HG03457 (cell line): ENCODE measurements at regions not wholly inside any gene's neighbourhood (a gene's known extent, or its start where the extent isn't known, plus 50 kb on each side); places are given as distances from the start of the nearest gene placed in this dataset.
"Not testable (repeated sequence)": the region's sequence is repeated elsewhere in the genome, so short reads cannot be mapped to it uniquely, and the experiment has no call there.

Experiments
- ATAC-seq: cut with Tn5 transposase; IDR thresholded peaks from one replicate; pipeline ENCODE4 v1.9.1; 2021; ENCODE audit warnings: moderate number of reproducible peaks; ENCODE audit not compliant: unreplicated experiment

DNA sequence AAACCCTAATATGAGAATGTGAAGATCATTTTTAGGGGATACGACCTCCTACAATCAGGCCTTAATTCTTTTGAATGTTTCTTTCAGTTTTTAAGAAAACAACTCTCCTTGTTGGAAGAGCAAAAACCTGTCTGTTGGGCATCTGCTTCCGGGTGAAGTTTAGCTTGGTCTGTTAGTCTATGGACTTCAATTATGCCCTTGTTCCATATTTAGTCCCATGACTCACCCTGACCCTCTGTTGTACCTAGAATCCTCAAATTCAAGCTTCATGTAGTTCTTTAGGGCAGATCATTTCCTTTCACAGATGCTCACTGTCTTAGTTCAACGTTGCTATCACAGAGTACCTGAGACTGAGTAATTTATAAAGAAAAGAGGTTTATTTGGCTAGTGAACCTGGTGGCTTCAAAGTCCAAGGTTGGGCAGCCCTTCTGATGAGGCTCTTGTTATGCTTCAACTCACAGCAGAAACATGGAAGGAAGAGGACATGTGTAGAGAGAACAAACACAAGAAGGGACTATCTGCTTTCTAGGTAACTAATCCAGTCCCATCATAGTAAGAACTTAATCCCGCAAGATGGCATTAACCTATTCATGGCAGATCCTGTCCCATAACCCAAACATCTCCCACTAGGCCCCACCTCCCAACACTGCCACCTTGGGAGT lies 82.5 kb upstream of the SERPINE2 start:
- ATAC-seq, result no peak

DNA sequence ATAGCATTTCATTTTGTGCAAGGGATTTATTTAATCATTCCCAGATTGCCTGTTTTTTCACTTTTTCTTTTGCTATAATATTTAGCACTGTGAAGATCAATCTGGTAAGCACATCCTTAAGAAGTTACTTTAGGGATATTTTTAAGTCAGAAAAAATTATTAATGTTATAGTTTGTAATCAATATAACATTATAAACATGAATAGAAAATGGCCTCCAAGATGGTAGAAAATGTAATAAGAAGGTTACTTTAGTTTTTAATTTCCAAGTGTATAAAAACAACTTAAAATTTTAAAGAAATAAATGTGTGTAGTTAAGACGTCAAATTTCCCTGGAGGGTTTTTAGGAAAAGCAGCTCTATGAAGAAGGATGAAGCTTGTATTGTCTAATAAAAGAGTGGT lies 81.9 kb upstream of the SERPINE2 start:
- no peak for ATAC-seq

DNA sequence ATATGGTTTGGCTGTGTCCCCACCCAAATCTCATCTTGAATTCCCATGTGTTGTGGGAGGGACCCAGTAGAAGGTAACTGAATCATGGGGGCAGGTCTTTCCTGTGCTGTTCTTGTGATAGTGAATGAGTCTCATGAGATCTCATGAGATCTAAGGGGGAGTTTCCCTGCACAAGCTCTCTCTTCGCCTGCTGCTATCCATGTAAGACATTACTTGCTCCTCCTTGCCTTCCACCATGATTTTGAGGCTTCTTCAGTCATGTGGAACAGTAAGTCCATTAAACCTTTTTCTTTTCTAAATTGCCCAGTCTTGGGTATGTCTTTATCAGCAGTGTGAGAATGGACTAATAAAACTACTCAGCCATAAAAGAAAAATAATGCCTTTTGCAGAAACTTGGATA lies 80.8 kb upstream of the SERPINE2 start:
- not testable (repeated sequence) for ATAC-seq

DNA sequence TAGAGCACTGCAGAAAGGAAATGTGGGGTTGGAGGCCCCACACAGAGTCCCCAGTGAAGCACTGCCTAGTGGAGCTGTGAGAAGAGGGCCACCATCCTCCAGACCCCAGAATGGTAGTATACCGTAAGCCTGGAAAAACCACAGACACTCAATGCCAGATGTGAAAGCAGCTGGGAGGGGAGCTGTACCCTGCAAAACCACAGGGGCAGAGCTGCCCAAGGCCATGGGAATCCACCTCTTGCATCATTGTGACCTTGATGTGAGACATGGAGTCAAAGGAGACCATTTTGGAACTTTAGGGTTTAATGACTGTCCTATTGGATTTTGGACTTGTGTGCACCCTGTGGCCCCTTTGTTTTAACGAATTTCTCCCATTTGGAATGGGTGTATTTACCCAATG lies 75.3 kb upstream of the SERPINE2 start:
- ATAC-seq, result no peak

DNA sequence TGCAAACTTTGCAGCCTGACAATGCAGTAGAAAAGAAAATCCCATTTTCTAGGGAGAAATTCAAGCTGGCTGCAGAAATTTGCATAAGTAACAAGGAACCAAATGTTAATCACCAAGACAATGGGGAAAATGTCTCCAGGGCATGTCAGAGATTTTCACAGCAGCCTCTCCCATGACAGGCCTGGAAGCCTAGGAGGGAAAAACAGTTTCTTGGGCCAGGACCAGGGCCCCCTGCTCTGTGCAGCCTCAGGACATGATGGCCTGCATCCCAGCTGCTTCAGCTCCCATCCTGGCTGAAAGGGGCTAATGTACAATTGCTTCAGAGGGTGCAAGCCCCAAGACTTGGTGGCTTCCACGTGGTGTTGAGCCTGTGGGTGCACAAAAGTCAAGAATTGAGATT lies 74.8 kb upstream of the SERPINE2 start:
- not testable (repeated sequence) for ATAC-seq

DNA sequence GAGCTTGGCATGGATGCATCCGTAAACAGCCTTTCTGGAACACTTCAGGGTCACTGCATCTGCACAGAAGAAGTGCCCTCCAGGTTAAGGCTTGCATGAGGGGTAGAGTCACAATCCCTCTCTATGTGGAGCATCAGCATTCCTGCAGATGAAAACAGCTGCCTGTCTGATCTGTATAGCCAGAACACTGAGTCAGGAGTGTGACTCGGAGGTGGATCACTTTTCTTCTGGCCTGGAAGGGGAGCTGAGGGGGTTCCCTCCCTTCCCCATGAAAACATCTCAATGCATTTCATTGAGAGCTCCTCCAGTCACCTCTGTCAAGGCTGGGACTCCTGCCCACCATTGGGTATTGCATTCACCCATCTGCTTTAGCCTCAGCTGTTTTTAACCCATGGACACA lies 72.5 kb upstream of the SERPINE2 start:
- no peak for ATAC-seq

DNA sequence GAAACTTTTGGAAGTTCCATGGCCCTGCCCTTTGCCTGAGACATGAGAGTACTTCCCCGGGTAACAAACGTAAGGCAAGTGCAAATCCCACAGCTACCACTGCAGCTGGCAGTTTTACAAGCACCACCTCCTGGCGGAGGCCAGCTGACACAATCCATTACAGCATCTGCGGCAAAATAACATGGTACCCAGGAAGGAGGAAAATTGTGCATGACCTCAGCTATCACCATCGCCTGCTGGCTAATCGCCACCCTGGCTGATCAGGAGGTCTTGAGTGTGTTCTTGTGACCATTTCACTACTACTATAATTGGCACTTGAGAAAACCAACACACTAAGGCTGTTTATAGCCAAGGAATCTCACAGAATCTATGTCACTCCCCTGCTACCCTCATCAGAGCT lies 71.7 kb upstream of the SERPINE2 start:
- no peak for ATAC-seq

DNA sequence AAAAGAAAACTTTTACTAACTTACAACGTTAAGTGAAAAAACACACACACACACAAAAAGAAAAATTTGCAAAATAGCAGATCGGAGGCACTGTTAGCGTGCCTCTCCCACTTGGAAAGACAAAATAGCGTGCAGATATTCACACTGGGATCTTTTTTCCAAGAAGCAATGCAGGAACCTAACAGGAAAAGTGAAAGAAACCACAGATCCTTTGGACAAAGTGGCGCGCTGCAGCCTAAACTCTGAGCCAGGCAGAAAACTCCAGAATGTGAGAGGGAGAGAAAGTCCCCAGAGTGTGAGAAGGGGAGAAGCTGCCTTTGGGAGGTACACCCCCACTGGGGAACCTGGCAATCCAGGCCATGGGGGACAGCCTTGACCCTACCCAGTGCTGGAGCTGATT lies 70.7 kb upstream of the SERPINE2 start:
- ATAC-seq, result no peak

DNA sequence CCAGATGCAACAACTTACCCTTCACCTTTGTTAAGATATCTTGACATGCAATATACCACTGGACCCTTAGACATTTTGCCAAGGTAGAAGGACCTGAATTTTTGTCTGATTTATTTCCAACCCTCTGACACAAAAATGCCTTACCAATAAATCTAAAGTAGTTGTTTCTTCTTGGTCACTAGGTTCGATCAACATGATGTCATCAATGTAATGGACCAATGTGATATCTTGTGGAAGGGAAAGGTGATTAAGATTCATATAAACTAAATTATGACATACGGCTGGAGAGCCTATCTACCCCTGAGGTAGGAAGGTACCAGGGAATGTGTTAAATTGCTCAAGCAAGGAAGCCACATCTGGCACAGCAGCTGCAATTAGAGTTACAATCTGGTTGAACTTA lies 67.7 kb upstream of the SERPINE2 start:
- no peak for ATAC-seq

DNA sequence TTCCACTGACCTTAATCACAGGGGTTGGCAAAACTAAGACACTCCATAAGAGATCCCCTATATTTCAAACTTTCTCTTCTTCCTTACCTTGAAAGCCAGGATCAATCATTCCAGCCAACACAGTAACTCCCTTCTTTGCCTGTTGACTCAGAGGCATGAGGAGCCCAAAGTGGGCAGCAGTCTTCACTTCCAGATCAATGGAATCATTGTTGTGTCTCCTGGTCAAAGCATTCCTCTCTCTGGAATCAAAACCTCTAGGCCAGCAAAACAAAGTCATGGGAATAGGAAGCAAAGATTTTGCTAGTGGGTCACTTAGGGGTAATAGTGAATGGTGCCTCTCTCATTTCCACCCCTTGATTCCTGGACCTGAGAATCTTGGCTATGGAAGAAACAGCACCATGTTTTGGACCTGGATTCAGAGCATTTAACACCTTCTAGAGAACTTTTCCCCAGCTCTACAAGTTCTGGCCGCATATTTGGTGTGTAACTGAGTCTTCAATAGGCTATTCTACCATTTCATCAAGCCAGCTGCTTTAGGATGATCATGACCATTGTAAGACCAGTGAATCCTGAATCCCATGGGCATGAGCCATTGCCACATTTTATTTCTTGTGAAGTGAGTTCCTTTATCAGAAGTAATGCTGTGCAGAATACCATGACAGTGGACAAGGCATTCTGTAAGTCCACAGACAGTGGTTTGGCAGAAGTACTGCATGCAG lies 65.7 kb upstream of the SERPINE2 start:
- ATAC-seq, result no peak

DNA sequence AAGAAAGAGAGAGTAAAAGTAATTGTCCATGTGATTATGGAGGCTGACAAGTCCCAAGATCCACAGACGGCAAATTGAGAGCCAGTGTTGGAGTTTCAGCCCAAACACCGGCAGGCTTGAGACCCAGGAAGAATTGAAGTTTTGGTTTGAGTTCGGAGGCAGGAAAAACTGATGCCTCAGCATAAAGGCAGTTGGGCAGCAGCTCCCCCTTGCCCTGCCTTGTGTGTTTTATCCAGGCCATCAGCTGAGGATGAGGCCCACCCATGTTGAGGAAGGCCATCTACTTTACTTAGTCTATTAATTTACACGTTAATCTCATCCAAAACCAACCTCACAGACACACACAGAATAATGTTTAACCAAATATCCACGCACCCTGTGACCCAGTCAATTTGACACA lies 64.6 kb upstream of the SERPINE2 start:
- ATAC-seq, result no peak

DNA sequence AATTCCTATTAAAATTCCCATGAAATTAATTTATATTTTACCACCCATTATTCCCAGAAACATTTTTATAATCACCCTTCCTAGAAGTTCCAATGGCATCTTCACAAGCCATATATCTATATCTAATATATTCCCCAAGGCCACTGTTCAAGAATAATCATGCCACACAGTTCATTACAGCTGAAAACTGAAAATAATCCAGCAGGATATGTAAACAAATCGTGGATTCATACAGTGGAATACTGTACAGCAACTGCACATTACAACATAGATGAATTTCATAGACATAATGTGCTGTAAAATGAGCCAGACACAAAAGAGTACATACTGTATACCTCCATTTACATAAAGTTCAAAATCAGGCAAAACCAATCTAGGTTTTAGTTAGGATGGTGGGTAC lies 63.9 kb upstream of the SERPINE2 start:
- no peak for ATAC-seq

DNA sequence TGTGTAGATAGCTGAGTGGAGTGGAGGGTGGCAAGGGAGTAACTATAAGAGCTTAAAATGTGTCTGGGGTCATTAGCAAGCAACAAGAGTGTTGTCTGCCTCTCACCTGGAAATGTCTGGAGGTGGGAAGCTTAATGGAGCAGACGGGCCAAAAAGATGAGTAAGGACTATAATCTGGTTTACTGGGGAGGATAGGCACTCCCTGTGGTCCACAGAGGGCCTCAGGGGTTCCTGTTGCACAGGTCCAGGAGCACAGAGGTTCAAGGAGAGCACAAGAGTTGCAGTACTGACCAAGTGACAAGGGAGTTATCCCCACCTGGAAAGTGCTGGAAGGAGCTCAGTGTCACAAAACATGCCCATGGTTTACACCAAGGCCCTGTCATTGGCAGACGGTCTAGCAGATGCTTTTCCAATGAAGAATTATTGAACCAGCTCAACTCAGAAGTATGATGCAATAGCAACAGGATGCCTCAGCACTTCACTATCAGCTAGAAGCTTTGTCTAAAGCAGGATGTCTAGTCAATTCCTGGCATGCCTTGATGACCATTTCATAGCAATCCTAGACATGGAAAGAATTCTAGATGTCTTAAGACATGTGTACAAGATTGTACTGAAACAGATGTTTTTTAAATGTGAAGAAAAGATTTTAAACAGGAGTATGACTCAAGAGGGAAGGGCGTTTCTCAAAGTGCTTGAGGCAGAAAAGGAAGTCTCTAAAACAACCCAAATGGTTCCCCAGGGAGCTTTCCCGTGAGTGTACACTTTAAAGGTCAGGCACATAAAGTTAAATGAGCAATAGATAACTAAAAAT lies 62.9 kb upstream of the SERPINE2 start:
- ATAC-seq, result no peak

DNA sequence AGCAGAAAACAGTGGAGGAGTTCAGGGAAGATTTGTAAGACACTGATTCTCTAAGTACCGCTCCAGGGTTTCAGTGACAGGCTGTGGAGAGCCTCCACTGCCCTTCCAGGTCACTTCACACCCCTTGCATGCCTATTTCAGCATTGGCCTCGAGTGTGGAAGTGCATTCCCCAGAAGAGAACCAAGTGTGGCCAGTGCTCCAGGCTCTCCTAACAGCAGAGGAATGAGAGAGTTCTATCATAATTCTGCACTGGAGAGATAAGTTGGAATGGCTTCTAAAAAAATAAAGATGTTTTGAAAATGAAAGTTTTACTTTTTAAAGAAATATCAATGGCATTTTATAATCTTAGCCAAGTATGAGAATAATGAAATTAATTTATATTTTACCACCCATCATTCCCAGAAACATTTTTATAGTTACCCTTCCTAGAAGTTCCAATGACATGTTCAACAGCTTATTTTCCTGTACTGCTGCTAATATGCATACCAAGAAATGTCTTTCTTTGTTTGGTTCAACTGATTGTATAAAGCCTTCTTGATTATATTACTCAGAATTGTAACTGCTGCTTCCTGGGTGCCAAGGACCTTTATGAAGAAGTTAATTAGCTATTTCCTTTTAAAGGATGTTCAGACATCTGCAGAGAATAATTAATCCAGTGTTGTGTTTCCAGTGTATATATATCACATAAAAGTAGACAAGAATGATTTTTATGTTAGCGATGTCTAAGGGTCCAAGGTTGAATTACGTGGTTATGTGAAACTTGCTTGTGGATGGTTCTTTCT lies 61.0 kb upstream of the SERPINE2 start:
- no peak for ATAC-seq

DNA sequence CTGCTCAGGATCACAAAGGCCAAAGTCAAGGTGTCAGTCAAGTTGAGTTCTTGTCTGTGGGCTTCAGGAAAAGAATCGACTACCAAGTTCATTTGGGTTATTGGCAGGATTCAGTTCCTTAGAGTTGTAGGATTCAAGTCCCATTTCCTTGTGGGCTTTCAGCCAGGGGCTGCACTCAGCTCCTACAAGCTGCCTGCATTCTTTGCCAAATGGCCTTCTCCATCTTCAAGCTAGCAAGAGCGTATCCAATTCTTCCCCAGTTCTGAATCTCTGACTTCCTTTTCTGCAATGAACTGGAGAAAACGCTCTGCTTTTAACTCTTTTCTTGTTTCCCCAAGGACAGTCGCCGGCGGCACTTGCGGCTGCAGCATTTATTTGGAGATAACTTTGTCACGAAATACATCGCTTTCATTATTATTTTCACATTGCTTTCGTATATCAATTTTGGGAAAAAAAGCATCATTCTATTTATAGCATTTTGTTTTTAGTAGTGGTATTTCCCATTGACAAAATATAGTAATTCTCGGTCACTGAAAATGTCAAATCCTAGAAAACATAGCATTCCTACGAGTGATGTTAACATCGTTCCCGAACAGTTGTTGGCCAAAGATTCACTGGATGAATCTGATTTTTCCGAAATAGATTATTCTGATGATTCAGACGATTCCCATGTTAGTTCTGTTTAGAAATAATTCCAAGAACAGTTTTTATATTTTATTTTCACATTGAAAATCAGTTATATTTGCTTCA lies 59.6 kb upstream of the SERPINE2 start:
- no peak for ATAC-seq

DNA sequence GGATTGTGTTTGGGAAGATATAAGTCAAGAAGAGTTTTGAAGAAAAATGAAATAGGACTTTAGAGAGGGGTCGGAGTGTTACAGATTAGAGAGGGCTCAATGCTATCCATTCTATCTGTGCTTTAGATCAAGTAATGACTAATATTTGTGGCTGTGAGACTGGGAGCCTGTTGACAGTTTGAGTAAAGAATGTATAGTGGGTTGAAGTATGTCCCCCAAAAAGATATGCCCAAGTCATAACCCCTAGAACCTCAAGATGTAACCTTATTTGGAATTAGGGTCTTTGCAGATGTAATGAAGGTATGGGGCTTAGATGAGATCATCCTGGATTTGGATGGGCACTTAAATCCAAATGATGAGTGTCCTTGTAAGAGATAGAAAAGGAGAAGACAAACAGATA lies 55.3 kb upstream of the SERPINE2 start:
- no peak for ATAC-seq

DNA sequence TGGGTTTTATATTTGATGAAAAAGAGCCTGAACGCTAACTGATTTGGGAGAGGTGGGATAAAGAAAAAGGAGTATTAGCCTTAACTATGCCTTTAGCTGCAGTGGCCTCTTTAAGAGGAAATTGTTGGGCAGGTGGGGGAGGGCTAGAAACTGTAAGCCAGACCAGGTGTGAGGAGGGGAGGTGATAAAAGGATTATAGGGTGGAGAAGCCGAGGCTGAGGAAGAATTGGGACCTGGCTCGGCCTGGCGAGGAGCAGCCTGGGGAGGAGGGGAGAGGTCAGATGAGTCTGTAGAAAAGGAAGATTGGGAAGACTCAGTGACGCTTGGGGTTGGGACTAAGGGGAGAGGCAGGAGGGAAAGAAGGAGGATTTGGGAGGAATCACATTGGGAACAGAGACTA lies 52.6 kb upstream of the SERPINE2 start:
- ATAC-seq, result not testable (repeated sequence)

DNA sequence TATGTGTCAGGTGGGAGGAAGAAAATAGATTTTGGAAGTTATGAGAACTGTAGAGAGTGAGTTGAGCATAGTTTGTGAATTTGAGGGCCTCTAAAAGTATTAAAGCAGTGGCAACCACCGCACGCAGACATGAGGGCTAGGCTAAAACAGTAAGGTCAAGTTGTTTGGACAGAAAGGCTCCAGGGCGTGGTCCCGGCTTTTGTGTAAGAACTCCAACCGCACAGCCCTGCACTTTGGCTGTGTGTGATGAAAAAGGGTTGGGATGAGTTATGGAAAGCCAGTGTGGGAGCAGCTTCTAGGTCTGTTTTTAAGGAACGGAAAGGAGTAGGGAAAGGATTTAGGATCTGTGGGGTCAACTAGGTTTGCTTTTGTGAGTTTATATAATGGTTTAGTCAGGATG lies 50.5 kb upstream of the SERPINE2 start:
- ATAC-seq, result not testable (repeated sequence)
